Sigmoid colon (tissue), 6 donors: ENCODE measurements at regions not wholly inside any gene's neighbourhood (a gene's known extent, or its start where the extent isn't known, plus 50 kb on each side); places are given as distances from the start of the nearest gene placed in this dataset.
A peak's percentile ranks its signal among the peaks of the same experiment; 100 is the strongest.

ENCODE experiments used
- DNase-seq: peaks from one replicate; pipeline ENCODE4 v3.0.0-alpha.2; 2019
- H3K27ac ChIP-seq, 4 donors: fragments of 200-600 bp; sonication (generic); one replicate each; pipeline ENCODE4 v1.5.1; 2016 to 2019; ENCODE audit warnings: mild to moderate bottlenecking in 1 of 4
- H3K27me3 ChIP-seq, 3 donors: fragments of 200-600 bp; sonication (generic); one replicate each; pipeline ENCODE4 v1.5.1; 2019; ENCODE audit warnings: mild to moderate bottlenecking in 1 of 3
- H3K36me3 ChIP-seq, 4 donors: fragments of 200-600 bp; sonication (generic); one replicate each; pipeline ENCODE4 v1.5.1; 2016 to 2019
- H3K4me1 ChIP-seq, 4 donors: fragments of 200-600 bp; sonication (generic); one replicate each; pipeline ENCODE4 v1.5.1; 2017 to 2019
- H3K4me3 ChIP-seq, 4 donors: fragments of 200-600 bp; sonication (generic); one replicate each; pipeline ENCODE4 v1.5.1; 2017 to 2019; ENCODE audit warnings: mild to moderate bottlenecking in 2 of 4, moderate library complexity in 1 of 4
- H3K9me3 ChIP-seq, 4 donors: fragments of 200-600 bp in 3 of 4; sonication (generic) in 3 of 4; one replicate each; pipeline versions ENCODE4 v1.5.1 to v1.6.1; 2013 to 2019
- CTCF ChIP-seq, 4 experiments: fragments of 450-650 bp in 3 of 4; fragments of 200-600 bp in 1 of 4; IDR thresholded peaks; one replicate each; pipeline ENCODE4 v1.5.1; 2016 to 2019; ENCODE audit warnings: antibody characterized with exemption in 4 of 4, mild to moderate bottlenecking in 3 of 4, moderate library complexity in 2 of 4
- EP300 ChIP-seq, 4 donors: sonication (generic); formaldehyde crosslinking; IDR thresholded peaks; one replicate each; pipeline ENCODE4 v1.6.1; 2017; ENCODE audit warnings: antibody characterized with exemption in 4 of 4
- POLR2A ChIP-seq, 2 donors: fragments of 450-650 bp; IDR thresholded peaks; one replicate each; pipeline ENCODE4 v1.6.1; 2016; ENCODE audit warnings: antibody characterized with exemption in 2 of 2, mild to moderate bottlenecking in 2 of 2, moderate library complexity in 2 of 2
- POLR2AphosphoS5 ChIP-seq, 4 donors: sonication (generic); formaldehyde crosslinking; IDR thresholded peaks; one replicate each; pipeline ENCODE4 v1.6.1; 2017; ENCODE audit warnings: antibody characterized with exemption in 4 of 4
- WGBS, 2 donors: extraction: QIAGEN DNeasy Blood & Tissue Kit; methylation state at CpG; one replicate each; pipeline ENCODE4 v1.1.7; 2013; 5-methylcytosine and 5-hydroxymethylcytosine counted together
- intact Hi-C: fragments of 100-400 bp; cut with DNase I; formaldehyde crosslinking; loops from one replicate; pipeline ENCODE4 v1.15.1; 2023
- donor health status: healthy with polysubstance abuse.
- donor health status: healthy.

GRCh38 chr17:71257096-71257495 lies 863.7 kb upstream of the SOX9 start:
- intact Hi-C loops: no loop called here
- Histone ChIP-seq H3K36me3 (no peaks in the 10 kb centered on the region), H3K4me3 (no peak overlapping the region), H3K4me1 (no peaks in the 10 kb centered on the region), H3K9me3 (no peaks in the 10 kb centered on the region), H3K27ac (no peak overlapping the region), H3K27me3 (no peaks in the 10 kb centered on the region)
- WGBS, 2 donors: 83 to 91% methylated on average over 2 of the region's 2 CpGs
- TF ChIP-seq EP300 (IDR thresholded peaks at IDR 0.05) (no peak), POLR2A (IDR thresholded peaks at IDR 0.05) (no peak), CTCF (IDR thresholded peaks at IDR 0.05) (no peak), POLR2AphosphoS5 (IDR thresholded peaks at IDR 0.05) (no peak)
- no peak for DNase-seq

- Histone ChIP-seq H3K27ac (peak overlapping the region in 1 of 4 donors; percentile 37), H3K4me3 (no peak overlapping the region), H3K9me3 (no peaks in the 10 kb centered on the region), H3K36me3 (no peaks in the 10 kb centered on the region), H3K4me1 (no peaks in the 10 kb centered on the region), H3K27me3 (no peaks in the 10 kb centered on the region)
- DNase-seq: no peak
- intact Hi-C loops: no loop called here
- TF ChIP-seq CTCF (IDR thresholded peaks at IDR 0.05): no peak
- no peak for TF ChIP-seq POLR2A (IDR thresholded peaks at IDR 0.05)
- TF ChIP-seq EP300 (IDR thresholded peaks at IDR 0.05): no peak
- no peak for TF ChIP-seq POLR2AphosphoS5 (IDR thresholded peaks at IDR 0.05)
- 44 to 68% methylated on average over 6 of the region's 6 CpGs for WGBS, 2 donors
These were observed 860.4 kb upstream of the SOX9 start for GRCh38 chr17:71260366-71260940.

- H3K9me3 ChIP-seq: peaks cover 0 to 10% (median 3%) of the 10 kb centered on the region in 4 donors
- H3K36me3 ChIP-seq: no peaks in the 10 kb centered on the region
- DNase-seq: no peak
- H3K27me3 ChIP-seq: no peaks in the 10 kb centered on the region
- no peak overlapping the region for H3K27ac ChIP-seq
- TF ChIP-seq EP300 (IDR thresholded peaks at IDR 0.05) (no peak), CTCF (IDR thresholded peaks at IDR 0.05) (no peak), POLR2AphosphoS5 (IDR thresholded peaks at IDR 0.05) (no peak), POLR2A (IDR thresholded peaks at IDR 0.05) (no peak)
- H3K4me3 ChIP-seq: no peak overlapping the region
- 83 to 89% methylated on average over 3 of the region's 3 CpGs for WGBS, 2 donors
- intact Hi-C loops: no loop called here
- H3K4me1 ChIP-seq: no peaks in the 10 kb centered on the region
These were observed 858.2 kb upstream of the SOX9 start for GRCh38 chr17:71262586-71262985.

GRCh38 chr17:71267668-71268067 lies 853.2 kb upstream of the SOX9 start:
- no peaks in the 10 kb centered on the region for H3K36me3 ChIP-seq
- intact Hi-C loops: no loop called here
- WGBS, 2 donors: 70 to 72% methylated on average over 1 of the region's 1 CpG

More at GRCh38 chr17:71267668-71268067, 853.2 kb upstream of the SOX9 start:
- Histone ChIP-seq H3K4me3 (no peak overlapping the region), H3K9me3 (peaks cover 0 to 12% (median 6%) of the 10 kb centered on the region in 4 donors), H3K4me1 (no peaks in the 10 kb centered on the region), H3K27ac (no peak overlapping the region), H3K27me3 (no peaks in the 10 kb centered on the region)
- no peak for TF ChIP-seq POLR2A (IDR thresholded peaks at IDR 0.05)
- TF ChIP-seq CTCF (IDR thresholded peaks at IDR 0.05): no peak
- no peak for TF ChIP-seq EP300 (IDR thresholded peaks at IDR 0.05)
- TF ChIP-seq POLR2AphosphoS5 (IDR thresholded peaks at IDR 0.05): no peak
- DNase-seq: no peak
